ENCODE measurements at regions not wholly inside any gene's neighbourhood (a gene's known extent, or its start where the extent isn't known, plus 50 kb on each side); places are given as distances from the start of the nearest gene placed in this dataset.

GRCh38 chr5:116660929-116661328 is 86.3 kb upstream of the SEMA6A start:
- H4K20me1 ChIP-seq (ENCODE audit: insufficient read depth) = no peaks in the 10 kb centered on the region
- H3K4me2 ChIP-seq (ENCODE audit: low read length) = no peak overlapping the region
- H3K9me2 ChIP-seq (ENCODE audit: insufficient read depth, low read length) = no peaks in the 10 kb centered on the region
- no peak overlapping the region for H3K27ac ChIP-seq (ENCODE audit: low read length)
- H3K9me3 ChIP-seq (ENCODE audit: low read length) = no peaks in the 10 kb centered on the region
- H3K27me3 ChIP-seq (ENCODE audit: insufficient read depth, low read depth, low read length) = no peaks in the 10 kb centered on the region
- no peak overlapping the region for H2AFZ ChIP-seq (ENCODE audit: low read depth, low read length)
- no peak overlapping the region for H3K9ac ChIP-seq (ENCODE audit: low read length)
- H3F3A ChIP-seq (ENCODE audit: insufficient read depth, low read length, poor library complexity, severe bottlenecking) = no peaks in the 10 kb centered on the region
- no peak overlapping the region for H3K4me3 ChIP-seq (ENCODE audit: low read length)
- TF ChIP-seq EZH2 (IDR thresholded peaks at IDR 0.05; ENCODE audit: borderline replicate concordance, insufficient read depth, low read length, poor library complexity, severe bottlenecking) = no peak
- no peak for TF ChIP-seq RAD21 (conservative IDR thresholded peaks at IDR 0.05)
- TF ChIP-seq TAF1 (IDR thresholded peaks at IDR 0.05; ENCODE audit: low read depth) = no peak
- TF ChIP-seq MXI1 (conservative IDR thresholded peaks at IDR 0.05; ENCODE audit: poor library complexity, severe bottlenecking) = no peak
- TF ChIP-seq POLR2AphosphoS5 (IDR thresholded peaks at IDR 0.05) = no peak
- TF ChIP-seq CTCF (IDR thresholded peaks at IDR 0.05; ENCODE audit: poor library complexity, severe bottlenecking) = no peak
- TF ChIP-seq REST (IDR thresholded peaks at IDR 0.05; ENCODE audit: borderline replicate concordance) = no peak
- no peak for TF ChIP-seq EP300 (conservative IDR thresholded peaks at IDR 0.05; ENCODE audit: poor library complexity, severe bottlenecking)
- no peak for TF ChIP-seq SMC3 (conservative IDR thresholded peaks at IDR 0.05; ENCODE audit: poor library complexity)
- no peaks in the 10 kb centered on the region for H3K36me3 ChIP-seq (ENCODE audit: insufficient read depth, low read length)
- no peaks in the 10 kb centered on the region for H3K79me2 ChIP-seq (replicated peaks; ENCODE audit: insufficient read depth, low read length)

GRCh38 chr5:116658830-116659229 is 84.2 kb upstream of the SEMA6A start:
- Histone ChIP-seq H3K27ac (ENCODE audit: low read length) (no peak overlapping the region), H3K4me3 (ENCODE audit: low read length) (no peak overlapping the region), H3K36me3 (ENCODE audit: insufficient read depth, low read length) (no peaks in the 10 kb centered on the region), H4K20me1 (ENCODE audit: insufficient read depth) (no peaks in the 10 kb centered on the region), H3K27me3 (ENCODE audit: insufficient read depth, low read depth, low read length) (no peaks in the 10 kb centered on the region), H3K9ac (ENCODE audit: low read length) (no peak overlapping the region), H2AFZ (ENCODE audit: low read depth, low read length) (no peak overlapping the region), H3K9me2 (ENCODE audit: insufficient read depth, low read length) (no peaks in the 10 kb centered on the region), H3K9me3 (ENCODE audit: low read length) (no peaks in the 10 kb centered on the region), H3K79me2 (replicated peaks; ENCODE audit: insufficient read depth, low read length) (no peaks in the 10 kb centered on the region), H3F3A (ENCODE audit: insufficient read depth, low read length, poor library complexity, severe bottlenecking) (no peaks in the 10 kb centered on the region), H3K4me2 (ENCODE audit: low read length) (no peak overlapping the region)
- TF ChIP-seq MXI1 (conservative IDR thresholded peaks at IDR 0.05; ENCODE audit: poor library complexity, severe bottlenecking) (no peak), REST (IDR thresholded peaks at IDR 0.05; ENCODE audit: borderline replicate concordance) (no peak), SMC3 (conservative IDR thresholded peaks at IDR 0.05; ENCODE audit: poor library complexity) (no peak), EP300 (conservative IDR thresholded peaks at IDR 0.05; ENCODE audit: poor library complexity, severe bottlenecking) (no peak), RAD21 (conservative IDR thresholded peaks at IDR 0.05) (no peak), TAF1 (IDR thresholded peaks at IDR 0.05; ENCODE audit: low read depth) (no peak), POLR2AphosphoS5 (IDR thresholded peaks at IDR 0.05) (no peak)
